Mesenchymal stem cell (in vitro differentiated cells and primary cell): ENCODE measurements at regions not wholly inside any gene's neighbourhood (a gene's known extent, or its start where the extent isn't known, plus 50 kb on each side); places are given as distances from the start of the nearest gene placed in this dataset.

ENCODE experiments used
- DNase-seq: peaks from one replicate; pipeline ENCODE4 v3.0.0-alpha.2; 2013
- H2AFZ ChIP-seq: one replicate; pipeline ENCODE4 v1.6.1; 2013; ENCODE audit warnings: low read depth, mild to moderate bottlenecking, control low read depth, inconsistent platforms, low read length, moderate library complexity
- H2AK5ac ChIP-seq: 2 replicates; pipeline ENCODE4 v1.6.1; 2013; ENCODE audit warnings: low read length, moderate library complexity, mild to moderate bottlenecking, inconsistent platforms; ENCODE audit not compliant: severe bottlenecking
- H2BK120ac ChIP-seq: one replicate; pipeline ENCODE4 v1.6.1; 2013; ENCODE audit warnings: low read depth, mild to moderate bottlenecking, inconsistent platforms, low read length, moderate library complexity
- H2BK12ac ChIP-seq, 2 experiments: one replicate each; pipeline ENCODE4 v1.6.1; 2013; ENCODE audit warnings: inconsistent platforms in 2 of 2, low read length in 2 of 2, mild to moderate bottlenecking in 2 of 2, moderate library complexity in 2 of 2, control low read depth in 1 of 2
- H2BK15ac ChIP-seq: one replicate; pipeline ENCODE4 v1.6.1; 2013; ENCODE audit warnings: mild to moderate bottlenecking, low read depth, inconsistent platforms; ENCODE audit not compliant: poor library complexity, severe bottlenecking
- H2BK5ac ChIP-seq: 2 replicates; pipeline ENCODE4 v1.6.1; 2013; ENCODE audit warnings: low read depth, mild to moderate bottlenecking, low read length, control low read depth, inconsistent platforms; ENCODE audit not compliant: poor library complexity, severe bottlenecking
- H3K14ac ChIP-seq, 2 experiments: one replicate each; pipeline ENCODE4 v1.6.1; 2013; ENCODE audit warnings: inconsistent platforms in 2 of 2, low read length in 2 of 2, control low read depth in 1 of 2, mild to moderate bottlenecking in 1 of 2, moderate library complexity in 1 of 2
- H3K18ac ChIP-seq, 2 experiments: one replicate each; pipeline ENCODE4 v1.6.1; 2013; ENCODE audit warnings: inconsistent platforms in 2 of 2, low read length in 2 of 2, control low read depth in 1 of 2, low read depth in 1 of 2, mild to moderate bottlenecking in 1 of 2
- H3K23ac ChIP-seq, 2 experiments: one replicate each; pipeline ENCODE4 v1.6.1; 2013; ENCODE audit warnings: inconsistent platforms in 2 of 2, low read length in 2 of 2, mild to moderate bottlenecking in 2 of 2, moderate library complexity in 2 of 2, control low read depth in 1 of 2
- H3K27ac ChIP-seq: 2 replicates; pipeline ENCODE4 v1.5.1; 2013; ENCODE audit warnings: mild to moderate bottlenecking, moderate library complexity, low read length, control low read depth, inconsistent platforms; ENCODE audit not compliant: poor library complexity, severe bottlenecking
- H3K27me3 ChIP-seq, 2 experiments: 2 replicates each; pipeline versions ENCODE4 v1.6.1 to v1.7.0; 2013; ENCODE audit warnings: low read length in 2 of 2, mild to moderate bottlenecking in 2 of 2, moderate library complexity in 2 of 2, control low read depth in 1 of 2, inconsistent platforms in 1 of 2; ENCODE audit not compliant: control insufficient read depth in 1 of 2, insufficient read depth in 1 of 2
- H3K36me3 ChIP-seq, 2 experiments: 2 replicates each; pipeline versions ENCODE4 v1.6.1 to v1.7.0; 2013; ENCODE audit warnings: low read length in 2 of 2, control low read depth in 1 of 2, inconsistent platforms in 1 of 2, low read depth in 1 of 2, mild to moderate bottlenecking in 1 of 2; ENCODE audit not compliant: insufficient read depth in 2 of 2, control insufficient read depth in 1 of 2
- H3K4ac ChIP-seq, 2 experiments: one replicate each; pipeline ENCODE4 v1.6.1; 2013; ENCODE audit warnings: inconsistent platforms in 2 of 2, low read length in 2 of 2, mild to moderate bottlenecking in 2 of 2, moderate library complexity in 2 of 2, control low read depth in 1 of 2, low read depth in 1 of 2
- H3K4me1 ChIP-seq: 2 replicates; pipeline ENCODE4 v1.6.1; 2013; ENCODE audit warnings: low read depth, low read length, control low read depth; ENCODE audit not compliant: control insufficient read depth, insufficient read depth
- H3K4me2 ChIP-seq: 2 replicates; pipeline ENCODE4 v1.6.1; 2013; ENCODE audit warnings: low read length, mild to moderate bottlenecking, inconsistent platforms; ENCODE audit not compliant: poor library complexity, severe bottlenecking
- H3K4me3 ChIP-seq, 2 experiments: 2 replicates each; pipeline versions ENCODE4 v1.5.1 to v1.7.0; 2013; ENCODE audit warnings: low read length in 2 of 2, mild to moderate bottlenecking in 2 of 2, control low read depth in 1 of 2, low read depth in 1 of 2; ENCODE audit not compliant: insufficient read depth in 1 of 2
- H3K79me1 ChIP-seq: replicated peaks from 2 replicates; pipeline ENCODE4 v1.6.1; 2013; ENCODE audit warnings: mild to moderate bottlenecking, control low read depth, low read length, inconsistent platforms; ENCODE audit not compliant: poor library complexity, severe bottlenecking
- H3K9ac ChIP-seq: 2 replicates; pipeline ENCODE4 v1.7.0; 2013; ENCODE audit warnings: mild to moderate bottlenecking, low read length, moderate library complexity
- H3K9me3 ChIP-seq: 2 replicates; pipeline ENCODE4 v1.7.0; 2013; ENCODE audit warnings: mild to moderate bottlenecking, low read length; ENCODE audit not compliant: control insufficient read depth
- H4K8ac ChIP-seq: one replicate; pipeline ENCODE4 v1.6.1; 2013; ENCODE audit warnings: inconsistent platforms, mild to moderate bottlenecking, low read length, moderate library complexity
- H4K91ac ChIP-seq: one replicate; pipeline ENCODE4 v1.6.1; 2013; ENCODE audit warnings: mild to moderate bottlenecking, low read length, inconsistent platforms
- WGBS: methylation state at CpG from one replicate; pipeline ENCODE4 v1.1.7; 2013; ENCODE audit warnings: mixed read lengths; 5-methylcytosine and 5-hydroxymethylcytosine counted together

GRCh38 chr22:49404020-49404419 is 423.7 kb downstream of the BRD1 start:
- Histone ChIP-seq H2BK15ac (no peak overlapping the region), H3K4me2 (no peak overlapping the region), H3K18ac (no peak overlapping the region), H3K9ac (no peak overlapping the region), H2AK5ac (no peak overlapping the region), H3K4me3 (no peak overlapping the region), H2BK5ac (no peak overlapping the region), H3K27ac (no peak overlapping the region), H2BK120ac (no peak overlapping the region), H3K36me3 (no peaks in the 10 kb centered on the region), H3K14ac (no peak overlapping the region), H3K27me3 (no peaks in the 10 kb centered on the region), H2AFZ (no peak overlapping the region), H4K8ac (no peak overlapping the region), H3K4ac (no peak overlapping the region), H4K91ac (no peak overlapping the region), H3K79me1 (no peaks in the 10 kb centered on the region), H2BK12ac (no peak overlapping the region), H3K9me3 (no peaks in the 10 kb centered on the region), H3K23ac (no peak overlapping the region), H3K4me1 (no peaks in the 10 kb centered on the region)
- WGBS = 81% methylated on average over 10 of the region's 10 CpGs
- no peak for DNase-seq

- no peaks in the 10 kb centered on the region for H3K4me1 ChIP-seq
- no peak overlapping the region for H4K8ac ChIP-seq
- no peak overlapping the region for H3K4me3 ChIP-seq
- no peak overlapping the region for H3K9ac ChIP-seq
- no peak overlapping the region for H3K18ac ChIP-seq
- no peaks in the 10 kb centered on the region for H3K79me1 ChIP-seq
- H3K36me3 ChIP-seq = no peaks in the 10 kb centered on the region
- H2BK15ac ChIP-seq = no peak overlapping the region
- H3K4me2 ChIP-seq = no peak overlapping the region
- H3K27me3 ChIP-seq = no peaks in the 10 kb centered on the region
- H2AK5ac ChIP-seq = no peak overlapping the region
- DNase-seq = no peak
- H3K9me3 ChIP-seq = no peaks in the 10 kb centered on the region
- no peak overlapping the region for H3K27ac ChIP-seq
- H2AFZ ChIP-seq = no peak overlapping the region
- H2BK120ac ChIP-seq = no peak overlapping the region
- H2BK5ac ChIP-seq = no peak overlapping the region
- no peak overlapping the region for H4K91ac ChIP-seq
- H3K14ac ChIP-seq = no peak overlapping the region
- 93% methylated on average over 4 of the region's 6 CpGs for WGBS
- H3K4ac ChIP-seq = no peak overlapping the region
- H3K23ac ChIP-seq = no peak overlapping the region
- H2BK12ac ChIP-seq = no peak overlapping the region
Measured at GRCh38 chr22:49403102-49403501, 424.6 kb downstream of the BRD1 start.

- no peak overlapping the region for H3K27ac ChIP-seq
- no peak for DNase-seq
- H2AFZ ChIP-seq = no peak overlapping the region
- WGBS = 65% methylated on average over 12 of the region's 12 CpGs
- H3K14ac ChIP-seq = no peak overlapping the region
- H3K79me1 ChIP-seq = no peaks in the 10 kb centered on the region
- H3K9me3 ChIP-seq = peaks cover 2% of the 10 kb centered on the region
- H3K23ac ChIP-seq = no peak overlapping the region
- H4K91ac ChIP-seq = no peak overlapping the region
- H4K8ac ChIP-seq = no peak overlapping the region
- H3K4me3 ChIP-seq = no peak overlapping the region
- no peak overlapping the region for H3K4me2 ChIP-seq
- no peak overlapping the region for H2AK5ac ChIP-seq
- H3K9ac ChIP-seq = no peak overlapping the region
- no peak overlapping the region for H3K4ac ChIP-seq
- no peak overlapping the region for H2BK5ac ChIP-seq
- H3K18ac ChIP-seq = no peak overlapping the region
- H3K27me3 ChIP-seq = no peaks in the 10 kb centered on the region
- H2BK12ac ChIP-seq = no peak overlapping the region
- no peak overlapping the region for H2BK120ac ChIP-seq
- H2BK15ac ChIP-seq = no peak overlapping the region
- H3K4me1 ChIP-seq = no peaks in the 10 kb centered on the region
- H3K36me3 ChIP-seq = no peaks in the 10 kb centered on the region
Measured at GRCh38 chr22:49402169-49402568, 425.5 kb downstream of the BRD1 start.

- no peak for DNase-seq
- H2AK5ac ChIP-seq = no peak overlapping the region
- H4K8ac ChIP-seq = no peak overlapping the region
- H3K36me3 ChIP-seq = no peaks in the 10 kb centered on the region
- no peak overlapping the region for H3K27ac ChIP-seq
- H3K18ac ChIP-seq = no peak overlapping the region
- H3K9me3 ChIP-seq = peaks cover 4% of the 10 kb centered on the region
- no peak overlapping the region for H3K4ac ChIP-seq
- H2AFZ ChIP-seq = no peak overlapping the region
- WGBS = 84% methylated on average over 15 of the region's 16 CpGs
- no peak overlapping the region for H3K23ac ChIP-seq
- H3K9ac ChIP-seq = no peak overlapping the region
- no peaks in the 10 kb centered on the region for H3K79me1 ChIP-seq
- no peak overlapping the region for H2BK120ac ChIP-seq
- H2BK15ac ChIP-seq = no peak overlapping the region
- H3K14ac ChIP-seq = no peak overlapping the region
- no peak overlapping the region for H4K91ac ChIP-seq
- no peak overlapping the region for H2BK12ac ChIP-seq
- no peak overlapping the region for H3K4me2 ChIP-seq
- H2BK5ac ChIP-seq = no peak overlapping the region
- H3K27me3 ChIP-seq = no peaks in the 10 kb centered on the region
- H3K4me3 ChIP-seq = no peak overlapping the region
- H3K4me1 ChIP-seq = no peaks in the 10 kb centered on the region
Measured at GRCh38 chr22:49400941-49401598, 426.6 kb downstream of the BRD1 start.
